ENCODE measurements at regions not wholly inside any gene's neighbourhood (a gene's known extent, or its start where the extent isn't known, plus 50 kb on each side); places are given as distances from the start of the nearest gene placed in this dataset.

DNA sequence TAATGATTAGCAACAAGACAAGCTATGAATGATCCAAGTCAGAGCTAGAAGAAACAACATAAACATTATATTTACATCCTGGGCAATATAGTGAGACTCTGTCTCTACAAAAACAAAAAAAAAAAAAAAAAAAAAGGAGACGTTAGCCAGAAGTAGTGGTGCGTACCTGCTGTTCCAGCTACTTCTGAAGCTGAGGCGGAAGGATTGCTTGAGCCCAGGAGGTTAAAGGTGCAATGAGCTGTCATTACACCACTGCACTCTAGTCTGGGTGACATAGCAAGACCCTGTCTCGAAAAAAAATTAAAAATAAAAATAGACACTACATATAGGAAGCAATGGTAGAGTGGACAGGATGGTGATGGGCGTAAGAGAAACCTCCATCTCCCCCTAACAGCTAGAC, 144.6 kb upstream of the VCX3A start:
- TF ChIP-seq POLR2A (IDR thresholded peaks at IDR 0.05): no peak
- TF ChIP-seq, protein P1, sequence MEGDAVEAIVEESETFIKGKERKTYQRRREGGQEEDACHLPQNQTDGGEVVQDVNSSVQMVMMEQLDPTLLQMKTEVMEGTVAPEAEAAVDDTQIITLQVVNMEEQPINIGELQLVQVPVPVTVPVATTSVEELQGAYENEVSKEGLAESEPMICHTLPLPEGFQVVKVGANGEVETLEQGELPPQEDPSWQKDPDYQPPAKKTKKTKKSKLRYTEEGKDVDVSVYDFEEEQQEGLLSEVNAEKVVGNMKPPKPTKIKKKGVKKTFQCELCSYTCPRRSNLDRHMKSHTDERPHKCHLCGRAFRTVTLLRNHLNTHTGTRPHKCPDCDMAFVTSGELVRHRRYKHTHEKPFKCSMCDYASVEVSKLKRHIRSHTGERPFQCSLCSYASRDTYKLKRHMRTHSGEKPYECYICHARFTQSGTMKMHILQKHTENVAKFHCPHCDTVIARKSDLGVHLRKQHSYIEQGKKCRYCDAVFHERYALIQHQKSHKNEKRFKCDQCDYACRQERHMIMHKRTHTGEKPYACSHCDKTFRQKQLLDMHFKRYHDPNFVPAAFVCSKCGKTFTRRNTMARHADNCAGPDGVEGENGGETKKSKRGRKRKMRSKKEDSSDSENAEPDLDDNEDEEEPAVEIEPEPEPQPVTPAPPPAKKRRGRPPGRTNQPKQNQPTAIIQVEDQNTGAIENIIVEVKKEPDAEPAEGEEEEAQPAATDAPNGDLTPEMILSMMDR (IDR thresholded peaks at IDR 0.05): no peak

Measured in adrenal gland (tissue), 5 donors.